Uterus (tissue), 3 donors: ENCODE measurements at regions not wholly inside any gene's neighbourhood (a gene's known extent, or its start where the extent isn't known, plus 50 kb on each side); places are given as distances from the start of the nearest gene placed in this dataset.

Source experiments
- DNase-seq, 2 donors: peaks; one replicate each; pipeline ENCODE4 v3.0.0-alpha.2; 2019 to 2020
- H3K27ac ChIP-seq, 2 donors: fragments of 200-600 bp; sonication (generic); 1 replicate in 1 of 2; 2 replicates in 1 of 2; pipeline ENCODE4 v1.5.1; 2016 to 2018
- H3K27me3 ChIP-seq, 2 donors: fragments of 200-600 bp; sonication (generic); one replicate each; pipeline ENCODE4 v1.5.1; 2018 to 2019; ENCODE audit warnings: control low read depth in 1 of 2
- H3K36me3 ChIP-seq, 2 donors: fragments of 200-600 bp; sonication (generic); one replicate each; pipeline ENCODE4 v1.5.1; 2019; ENCODE audit warnings: control low read depth in 1 of 2
- H3K4me1 ChIP-seq, 2 donors: fragments of 200-600 bp; sonication (generic); one replicate each; pipeline ENCODE4 v1.5.1; 2018 to 2019; ENCODE audit warnings: control low read depth in 1 of 2
- H3K4me3 ChIP-seq, 2 donors: fragments of 200-600 bp; sonication (generic); 1 replicate in 1 of 2; 2 replicates in 1 of 2; pipeline ENCODE4 v1.5.1; 2018 to 2019; ENCODE audit warnings: mild to moderate bottlenecking in 1 of 2
- H3K9me3 ChIP-seq, 2 donors: fragments of 200-600 bp; sonication (generic); one replicate each; pipeline ENCODE4 v1.5.1; 2019; ENCODE audit warnings: control low read depth in 1 of 2
- POLR2A ChIP-seq, 2 donors: fragments of 450-650 bp; IDR thresholded peaks; one replicate each; pipeline ENCODE4 v1.6.1; 2016; ENCODE audit warnings: antibody characterized with exemption in 2 of 2, mild to moderate bottlenecking in 1 of 2, moderate library complexity in 1 of 2
- intact Hi-C: fragments of 100-400 bp; cut with DNase I; formaldehyde crosslinking; loops from one replicate; pipeline ENCODE4 v1.15.1; 2023; ENCODE audit warnings: low total_unique reads
- TF ChIP-seq, protein P1 (sequence below), 4 experiments: fragments of 200-600 bp in 2 of 4; fragments of 450-650 bp in 2 of 4; sonication (generic) in 2 of 4; IDR thresholded peaks; one replicate each; pipeline ENCODE4 v1.5.1; 2016 to 2019; ENCODE audit warnings: antibody characterized with exemption in 4 of 4, mild to moderate bottlenecking in 2 of 4, moderate library complexity in 1 of 4
- donor health status: DM: yes; HTN: yes; CAD: no.

DNA sequence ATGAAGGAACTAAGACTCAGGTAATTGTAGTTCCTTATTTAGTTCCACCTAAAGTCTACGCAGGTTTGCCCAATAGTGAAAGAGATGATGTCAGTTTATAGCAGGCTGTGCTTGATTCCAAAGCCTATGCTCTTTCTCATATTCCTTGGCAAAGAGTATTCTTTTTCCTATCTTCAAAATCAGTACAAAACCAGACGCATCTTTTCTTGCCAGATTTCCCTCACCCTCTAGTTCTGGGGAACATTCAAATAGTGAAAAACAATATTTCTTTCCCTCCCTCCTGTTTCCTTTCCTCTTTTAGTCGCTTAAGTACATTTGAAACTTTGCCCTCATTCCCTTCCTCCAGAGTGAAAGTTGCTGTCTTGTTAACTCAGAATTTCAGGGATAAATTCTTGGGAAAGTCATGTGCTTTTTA, 134.6 kb upstream of the PDZRN3 start:
- Histone ChIP-seq H3K27ac (peak overlapping the region; percentile 79 to 85), H3K27me3 (no peaks in the 10 kb centered on the region), H3K9me3 (no peaks in the 10 kb centered on the region), H3K4me3 (no peak overlapping the region), H3K36me3 (no peaks in the 10 kb centered on the region), H3K4me1 (no peaks in the 10 kb centered on the region)
- intact Hi-C loops, result no loop called here
- TF ChIP-seq, protein P1, sequence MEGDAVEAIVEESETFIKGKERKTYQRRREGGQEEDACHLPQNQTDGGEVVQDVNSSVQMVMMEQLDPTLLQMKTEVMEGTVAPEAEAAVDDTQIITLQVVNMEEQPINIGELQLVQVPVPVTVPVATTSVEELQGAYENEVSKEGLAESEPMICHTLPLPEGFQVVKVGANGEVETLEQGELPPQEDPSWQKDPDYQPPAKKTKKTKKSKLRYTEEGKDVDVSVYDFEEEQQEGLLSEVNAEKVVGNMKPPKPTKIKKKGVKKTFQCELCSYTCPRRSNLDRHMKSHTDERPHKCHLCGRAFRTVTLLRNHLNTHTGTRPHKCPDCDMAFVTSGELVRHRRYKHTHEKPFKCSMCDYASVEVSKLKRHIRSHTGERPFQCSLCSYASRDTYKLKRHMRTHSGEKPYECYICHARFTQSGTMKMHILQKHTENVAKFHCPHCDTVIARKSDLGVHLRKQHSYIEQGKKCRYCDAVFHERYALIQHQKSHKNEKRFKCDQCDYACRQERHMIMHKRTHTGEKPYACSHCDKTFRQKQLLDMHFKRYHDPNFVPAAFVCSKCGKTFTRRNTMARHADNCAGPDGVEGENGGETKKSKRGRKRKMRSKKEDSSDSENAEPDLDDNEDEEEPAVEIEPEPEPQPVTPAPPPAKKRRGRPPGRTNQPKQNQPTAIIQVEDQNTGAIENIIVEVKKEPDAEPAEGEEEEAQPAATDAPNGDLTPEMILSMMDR (IDR thresholded peaks at IDR 0.05), result no peak
- TF ChIP-seq POLR2A (IDR thresholded peaks at IDR 0.05), result no peak
- DNase-seq, result peak in 1 of 2 donors; percentile 50

DNA sequence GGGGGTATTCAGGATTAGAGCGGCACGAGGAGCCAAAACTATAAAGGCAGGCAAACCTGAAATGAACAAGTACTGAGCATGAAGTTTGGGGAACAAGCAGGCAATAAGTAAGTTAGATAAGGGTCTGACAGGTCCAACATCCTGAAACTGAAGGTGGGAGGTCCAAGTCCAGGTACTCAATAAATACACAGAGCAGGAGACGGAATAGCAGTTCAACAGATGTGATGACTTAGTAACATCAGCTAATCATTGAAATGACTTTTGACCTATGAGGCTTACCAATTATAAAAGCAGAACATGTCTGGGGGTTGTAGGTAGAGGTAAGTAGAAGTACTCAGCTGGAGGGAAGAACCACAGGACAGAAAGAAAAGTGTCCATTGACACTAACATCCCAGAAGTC, 132.8 kb upstream of the PDZRN3 start:
- no peaks in the 10 kb centered on the region for H3K4me1 ChIP-seq
- H3K27me3 ChIP-seq, result no peaks in the 10 kb centered on the region
- no peak overlapping the region for H3K27ac ChIP-seq
- TF ChIP-seq POLR2A (IDR thresholded peaks at IDR 0.05), result no peak
- TF ChIP-seq, protein P1 (IDR thresholded peaks at IDR 0.05), result no peak
- H3K36me3 ChIP-seq, result no peaks in the 10 kb centered on the region
- H3K9me3 ChIP-seq, result no peaks in the 10 kb centered on the region
- DNase-seq, result no peak
- intact Hi-C loops, result no loop called here
- H3K4me3 ChIP-seq, result no peak overlapping the region

DNA sequence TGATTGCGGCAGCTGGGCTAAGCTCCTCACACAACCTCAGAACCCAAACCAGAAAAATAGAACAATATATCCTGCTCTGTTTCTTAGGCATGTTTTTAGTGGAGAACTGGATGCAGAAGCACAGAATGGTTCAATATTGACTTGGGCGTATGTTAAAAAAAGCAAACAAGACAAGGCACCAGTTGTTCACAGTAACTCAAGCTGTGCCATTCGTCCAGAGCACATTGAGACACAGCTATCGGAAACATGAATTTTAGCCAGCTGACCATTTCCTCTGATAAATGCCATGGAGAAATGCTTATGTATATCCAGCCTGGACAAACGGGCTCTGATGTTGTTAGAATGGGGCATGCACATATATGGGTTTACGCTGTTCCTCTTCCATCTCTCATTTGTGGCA, 129.2 kb upstream of the PDZRN3 start:
- H3K27ac ChIP-seq, result no peak overlapping the region
- intact Hi-C loops, result no loop called here
- H3K36me3 ChIP-seq, result no peaks in the 10 kb centered on the region
- H3K27me3 ChIP-seq, result no peaks in the 10 kb centered on the region
- TF ChIP-seq, protein P1 (IDR thresholded peaks at IDR 0.05), result no peak
- no peak for TF ChIP-seq POLR2A (IDR thresholded peaks at IDR 0.05)
- H3K4me3 ChIP-seq, result no peak overlapping the region
- no peak for DNase-seq
- H3K9me3 ChIP-seq, result no peaks in the 10 kb centered on the region
- H3K4me1 ChIP-seq, result no peaks in the 10 kb centered on the region

DNA sequence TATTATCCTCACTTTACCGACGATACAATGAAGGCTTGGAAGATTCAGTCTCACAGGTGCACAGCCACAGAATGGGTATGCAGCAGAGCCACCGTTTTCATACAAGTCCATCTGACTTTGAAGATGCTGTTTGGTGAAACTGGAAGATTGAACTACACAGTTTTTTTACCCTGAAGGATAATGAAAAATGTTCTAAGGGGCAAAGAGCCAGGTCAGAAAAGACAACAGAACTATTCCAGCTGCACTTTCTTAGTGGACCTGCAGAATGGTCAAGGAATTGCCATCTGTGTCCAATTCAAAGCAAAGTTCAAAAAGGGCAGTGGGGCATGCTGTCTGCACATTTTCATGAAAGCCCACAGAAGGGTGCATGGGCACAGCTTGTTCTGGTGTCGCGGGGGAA, 127.6 kb upstream of the PDZRN3 start:
- no peak overlapping the region for H3K27ac ChIP-seq
- no peaks in the 10 kb centered on the region for H3K27me3 ChIP-seq
- intact Hi-C loops, result no loop called here
- H3K4me1 ChIP-seq, result no peaks in the 10 kb centered on the region
- no peak for DNase-seq
- no peaks in the 10 kb centered on the region for H3K9me3 ChIP-seq
- no peak overlapping the region for H3K4me3 ChIP-seq
- no peaks in the 10 kb centered on the region for H3K36me3 ChIP-seq
- TF ChIP-seq POLR2A (IDR thresholded peaks at IDR 0.05), result no peak
- TF ChIP-seq, protein P1 (IDR thresholded peaks at IDR 0.05), result no peak

DNA sequence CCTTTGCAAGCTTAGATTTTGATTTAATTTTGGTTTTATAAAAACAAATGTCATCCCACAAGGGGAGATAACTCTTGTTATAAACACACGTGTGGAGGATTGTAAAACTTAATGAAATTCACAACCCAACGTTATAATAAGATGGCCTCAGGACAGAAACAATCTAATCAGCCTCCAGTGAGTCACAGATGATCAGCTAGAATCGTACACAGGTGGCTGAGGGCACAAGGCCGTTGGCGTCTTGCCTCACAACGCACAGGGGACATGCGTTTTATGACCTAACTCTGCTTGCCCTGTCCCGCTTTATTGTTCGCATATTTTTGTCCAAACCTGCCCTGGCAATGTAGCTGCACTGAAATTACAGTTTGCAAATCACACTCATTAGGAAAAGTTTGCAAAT, 121.9 kb upstream of the PDZRN3 start:
- TF ChIP-seq, protein P1 (IDR thresholded peaks at IDR 0.05), result no peak
- no peak for TF ChIP-seq POLR2A (IDR thresholded peaks at IDR 0.05)

More for the DNA sequence above, 121.9 kb upstream of the PDZRN3 start:
- no peak for DNase-seq
- Histone ChIP-seq H3K27me3 (no peaks in the 10 kb centered on the region), H3K9me3 (no peaks in the 10 kb centered on the region), H3K27ac (peak overlapping the region; percentile 21 to 33), H3K36me3 (no peaks in the 10 kb centered on the region), H3K4me3 (no peak overlapping the region), H3K4me1 (peaks cover 0 to 18% of the 10 kb centered on the region in 2 donors)
- intact Hi-C loops, result no loop called here
